K562 (cell line): ENCODE measurements at regions not wholly inside any gene's neighbourhood (a gene's known extent, or its start where the extent isn't known, plus 50 kb on each side); places are given as distances from the start of the nearest gene placed in this dataset.

Experiments
- ARID4B ChIP-seq: sonication (generic); formaldehyde crosslinking; IDR thresholded peaks from 2 replicates; pipeline ENCODE4 v1.8.0; 2022; ENCODE audit warnings: mild to moderate bottlenecking, missing genetic modification reagents
- MEF2A ChIP-seq: IDR thresholded peaks from 2 replicates; pipeline ENCODE4 v1.6.1; 2011; ENCODE audit warnings: low read depth, mild to moderate bottlenecking, low read length, moderate library complexity; ENCODE audit not compliant: control insufficient read depth
- SRSF7 ChIP-seq: fragments of 200-400 bp; formaldehyde crosslinking; optimal IDR thresholded peaks from 2 replicates; pipeline ENCODE3; 2017; ENCODE audit warnings: mild to moderate bottlenecking, low read depth, low read length
- ZNF707 ChIP-seq: fragments of 250-450 bp; sonication (Bioruptor Pico); conservative IDR thresholded peaks from 2 replicates; pipeline ENCODE4 v1.8.0; 2022; ENCODE audit warnings: inconsistent platforms, mild to moderate bottlenecking, moderate library complexity
- ZNF766 ChIP-seq: fragments of 200-800 bp; sonication (Bioruptor generic); conservative IDR thresholded peaks from 2 replicates; pipeline ENCODE4 v1.6.1; 2016; ENCODE audit warnings: missing genetic modification characterization, missing compliant biosample characterization
- TF ChIP-seq, protein P1 (sequence below): sonication (generic); formaldehyde crosslinking; IDR thresholded peaks from 2 replicates; pipeline ENCODE4 v1.8.1; 2023; ENCODE audit warnings: mild to moderate bottlenecking, missing genetic modification reagents
- TF ChIP-seq, protein P2 (sequence below), 2 experiments: fragments of 450-650 bp in 1 of 2; sonication (generic) in 1 of 2; formaldehyde crosslinking; conservative IDR thresholded peaks; 2 replicates each; pipeline versions ENCODE4 v1.4.0 to v1.8.1; 2020 to 2022; ENCODE audit warnings: mild to moderate bottlenecking in 1 of 2, missing genetic modification reagents in 1 of 2

DNA sequence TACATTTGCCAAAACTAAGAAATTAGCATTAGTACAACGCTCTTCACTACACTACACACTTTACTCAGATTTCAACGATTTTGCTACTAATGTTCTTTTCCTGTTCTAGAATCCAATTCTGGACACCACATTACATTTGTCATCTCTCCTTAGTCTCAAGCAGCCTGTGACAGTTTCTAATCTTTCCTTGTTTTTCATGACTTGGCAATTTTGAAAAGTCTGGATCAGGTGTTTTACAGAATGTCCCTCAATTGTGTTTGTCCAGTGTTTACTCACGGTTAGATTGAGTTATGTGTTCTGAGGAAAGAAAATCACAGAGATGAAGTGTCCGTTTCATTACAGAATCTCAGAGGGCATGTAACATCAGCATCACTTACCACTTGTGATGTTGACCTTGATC, 372.6 kb downstream of the TFAP2A start (continued):
- TF ChIP-seq, protein P1, sequence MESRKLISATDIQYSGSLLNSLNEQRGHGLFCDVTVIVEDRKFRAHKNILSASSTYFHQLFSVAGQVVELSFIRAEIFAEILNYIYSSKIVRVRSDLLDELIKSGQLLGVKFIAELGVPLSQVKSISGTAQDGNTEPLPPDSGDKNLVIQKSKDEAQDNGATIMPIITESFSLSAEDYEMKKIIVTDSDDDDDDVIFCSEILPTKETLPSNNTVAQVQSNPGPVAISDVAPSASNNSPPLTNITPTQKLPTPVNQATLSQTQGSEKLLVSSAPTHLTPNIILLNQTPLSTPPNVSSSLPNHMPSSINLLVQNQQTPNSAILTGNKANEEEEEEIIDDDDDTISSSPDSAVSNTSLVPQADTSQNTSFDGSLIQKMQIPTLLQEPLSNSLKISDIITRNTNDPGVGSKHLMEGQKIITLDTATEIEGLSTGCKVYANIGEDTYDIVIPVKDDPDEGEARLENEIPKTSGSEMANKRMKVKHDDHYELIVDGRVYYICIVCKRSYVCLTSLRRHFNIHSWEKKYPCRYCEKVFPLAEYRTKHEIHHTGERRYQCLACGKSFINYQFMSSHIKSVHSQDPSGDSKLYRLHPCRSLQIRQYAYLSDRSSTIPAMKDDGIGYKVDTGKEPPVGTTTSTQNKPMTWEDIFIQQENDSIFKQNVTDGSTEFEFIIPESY (CRISPR knock-in tag) = no peak
- TF ChIP-seq ZNF707 (CRISPR knock-in tag) = no peak
- no peak for TF ChIP-seq SRSF7
- TF ChIP-seq MEF2A = no peak
- no peak for TF ChIP-seq ARID4B
- TF ChIP-seq ZNF766 (CRISPR knock-in tag) = no peak
- TF ChIP-seq, protein P2, sequence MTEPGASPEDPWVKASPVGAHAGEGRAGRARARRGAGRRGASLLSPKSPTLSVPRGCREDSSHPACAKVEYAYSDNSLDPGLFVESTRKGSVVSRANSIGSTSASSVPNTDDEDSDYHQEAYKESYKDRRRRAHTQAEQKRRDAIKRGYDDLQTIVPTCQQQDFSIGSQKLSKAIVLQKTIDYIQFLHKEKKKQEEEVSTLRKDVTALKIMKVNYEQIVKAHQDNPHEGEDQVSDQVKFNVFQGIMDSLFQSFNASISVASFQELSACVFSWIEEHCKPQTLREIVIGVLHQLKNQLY (CRISPR knock-in tag; conservative IDR thresholded peaks at IDR 0.05) = no peak
